Bone marrow (tissue), 2 donors: ENCODE measurements at regions not wholly inside any gene's neighbourhood (a gene's known extent, or its start where the extent isn't known, plus 50 kb on each side); places are given as distances from the start of the nearest gene placed in this dataset.
"Not testable (repeated sequence)": the region's sequence is repeated elsewhere in the genome, so short reads cannot be mapped to it uniquely, and the experiment has no call there.

Experiments used
- DNase-seq, 2 donors: peaks; one replicate each; lab custom pipeline; 2025; lab: John Stamatoyannopoulos, UW

DNA sequence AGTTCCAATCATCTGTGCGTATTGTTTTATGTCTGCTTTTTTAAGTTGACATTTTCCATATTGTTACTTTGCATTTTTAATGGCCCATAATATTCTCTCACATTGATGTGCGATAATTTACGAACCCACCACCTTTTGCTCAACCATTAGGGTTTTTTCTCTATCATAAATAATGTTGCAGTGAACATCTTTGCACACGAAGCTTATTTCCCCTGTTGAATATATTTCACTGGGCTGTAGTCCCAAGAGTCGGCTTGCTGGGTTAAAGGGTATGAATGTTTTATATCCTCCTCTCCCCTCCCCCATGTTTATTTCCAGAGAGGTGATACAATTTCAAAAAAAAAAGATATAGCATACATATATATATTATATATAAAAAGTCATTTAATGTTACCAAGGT is 272.7 kb upstream of the RGMA start:
- DNase-seq = no peak

GRCh38 chr15:93360976-93361375 is 272.0 kb upstream of the RGMA start:
- no peak for DNase-seq

DNA sequence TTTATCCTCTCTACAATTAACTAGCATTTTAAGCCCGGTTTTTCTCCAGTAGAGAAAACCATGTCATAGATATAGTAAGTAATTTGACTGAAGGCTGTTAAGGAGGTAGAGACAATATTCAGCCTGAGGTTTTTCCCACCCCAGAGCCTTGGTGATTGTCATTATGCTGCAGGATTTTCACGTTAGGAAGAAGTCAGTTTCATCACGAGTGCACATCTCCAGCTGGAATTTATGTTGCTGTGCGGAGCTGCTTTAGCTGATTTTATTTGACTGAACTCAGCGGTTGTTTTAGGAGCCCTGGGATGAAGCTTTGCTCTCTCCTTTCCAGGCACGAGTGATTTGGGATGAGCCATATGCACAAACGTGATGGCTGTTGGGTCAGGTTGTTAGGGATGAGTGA is 271.3 kb upstream of the RGMA start:
- no peak for DNase-seq

DNA sequence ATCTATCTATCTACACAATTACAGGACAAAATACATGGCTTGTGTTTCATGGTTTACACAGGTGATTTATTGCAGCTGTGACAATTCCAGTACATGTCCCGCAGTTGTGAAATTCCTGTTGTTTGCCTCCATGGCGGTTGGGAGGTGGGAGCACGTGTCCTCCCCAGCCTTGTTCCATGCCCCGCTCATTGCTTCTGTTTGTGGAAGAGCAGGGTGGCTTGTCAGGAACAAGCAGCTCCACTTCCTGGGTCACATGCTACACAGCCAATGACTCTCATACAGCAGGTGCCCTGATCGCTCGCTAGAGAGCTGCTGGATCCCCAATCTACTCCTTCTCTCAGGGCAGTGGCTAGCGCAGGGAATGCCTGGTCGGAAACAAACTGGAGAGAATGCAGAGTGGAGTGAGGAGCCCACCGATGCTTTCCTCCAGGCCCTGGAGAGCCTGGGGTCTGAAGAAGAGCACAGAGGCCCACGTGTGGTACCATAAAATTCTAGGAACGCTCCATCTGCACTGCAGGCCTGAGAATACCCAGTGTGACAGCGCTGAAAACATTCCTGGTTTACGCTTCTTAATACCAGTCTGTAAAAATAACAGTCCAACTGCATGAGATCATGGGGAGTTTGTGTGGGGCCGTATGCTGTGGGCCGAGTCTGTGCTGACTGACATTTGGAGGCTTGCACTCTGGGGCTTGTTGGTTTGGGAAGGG is 270.6 kb upstream of the RGMA start:
- DNase-seq = no peak

DNA sequence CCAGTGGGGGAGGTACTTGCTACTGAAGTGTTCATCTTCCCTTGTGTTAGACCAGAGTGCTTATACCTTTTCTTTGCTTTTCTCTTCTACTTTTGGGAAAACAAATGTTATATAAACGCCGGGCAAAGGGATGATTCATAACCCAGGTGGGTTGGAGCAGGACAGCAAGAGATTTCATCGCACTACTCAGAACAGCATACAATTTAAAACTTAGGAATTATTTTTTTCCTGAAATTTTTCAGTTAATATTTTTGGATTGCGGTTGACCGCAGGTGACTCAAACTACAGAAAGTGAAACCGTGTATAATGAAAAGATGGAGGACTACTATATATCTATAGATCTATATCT is 270.0 kb upstream of the RGMA start:
- no peak for DNase-seq

GRCh38 chr15:93358166-93359059 is 269.4 kb upstream of the RGMA start:
- DNase-seq = no peak

DNA sequence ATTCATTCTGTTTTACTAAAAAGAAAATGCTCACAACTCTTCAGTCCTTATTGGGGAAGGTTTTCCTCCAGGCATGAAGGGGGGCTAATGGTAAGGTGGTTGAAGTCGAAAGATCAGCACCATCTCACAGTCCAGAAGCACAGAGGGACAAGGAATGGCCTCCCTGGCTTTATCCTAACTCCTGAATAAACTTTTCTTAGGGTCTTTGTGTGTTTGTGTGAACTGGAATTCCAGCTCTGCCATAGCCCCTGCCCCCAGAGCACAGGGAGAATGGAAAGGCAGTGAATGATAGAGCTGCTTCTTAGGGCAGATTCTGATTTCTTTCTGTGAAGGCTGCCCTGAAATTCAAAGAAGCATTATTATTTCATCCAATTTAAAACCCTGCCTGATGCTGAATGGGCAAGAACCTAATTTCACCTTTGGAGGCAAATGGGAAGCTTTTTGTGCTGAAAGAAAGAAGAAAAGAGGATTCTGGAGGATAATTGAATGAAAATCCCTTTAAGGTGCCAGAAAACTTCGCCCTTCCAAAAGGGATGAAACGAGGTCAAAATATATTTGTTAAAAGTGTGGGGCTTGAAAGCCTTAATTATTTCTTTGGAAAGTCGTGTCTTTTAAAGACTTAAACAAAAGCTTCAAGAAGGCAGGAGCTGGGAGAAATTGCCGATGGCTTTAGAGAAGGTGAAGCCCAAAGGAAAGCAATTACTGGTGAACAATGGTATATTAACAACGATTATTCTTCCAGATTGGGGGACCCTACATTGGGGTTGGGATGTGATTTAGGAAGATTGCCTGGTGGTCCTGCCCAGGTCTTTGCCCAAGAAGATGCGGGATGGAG is 259.9 kb upstream of the RGMA start:
- DNase-seq = no peak

GRCh38 chr15:93347986-93348385 is 259.0 kb upstream of the RGMA start:
- no peak for DNase-seq

DNA sequence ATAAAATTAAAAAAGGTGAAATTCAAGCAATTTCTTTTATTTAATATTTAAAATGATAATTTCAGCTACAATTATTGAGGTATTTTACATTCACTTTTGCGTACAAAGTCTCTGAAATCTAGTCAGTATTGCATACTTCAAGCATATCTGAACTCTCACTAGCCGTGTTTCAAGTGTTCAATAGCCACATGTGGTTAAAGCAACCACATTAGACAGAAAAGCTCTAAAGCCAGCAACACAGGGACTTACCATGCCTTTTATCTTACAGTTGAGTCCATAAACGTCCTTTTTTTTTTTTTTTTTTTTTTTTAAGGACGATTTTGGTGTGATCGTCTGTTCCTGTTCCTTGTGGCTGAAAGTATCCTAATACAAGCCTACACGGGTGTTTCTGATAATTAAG is 257.0 kb upstream of the RGMA start:
- DNase-seq = no peak

DNA sequence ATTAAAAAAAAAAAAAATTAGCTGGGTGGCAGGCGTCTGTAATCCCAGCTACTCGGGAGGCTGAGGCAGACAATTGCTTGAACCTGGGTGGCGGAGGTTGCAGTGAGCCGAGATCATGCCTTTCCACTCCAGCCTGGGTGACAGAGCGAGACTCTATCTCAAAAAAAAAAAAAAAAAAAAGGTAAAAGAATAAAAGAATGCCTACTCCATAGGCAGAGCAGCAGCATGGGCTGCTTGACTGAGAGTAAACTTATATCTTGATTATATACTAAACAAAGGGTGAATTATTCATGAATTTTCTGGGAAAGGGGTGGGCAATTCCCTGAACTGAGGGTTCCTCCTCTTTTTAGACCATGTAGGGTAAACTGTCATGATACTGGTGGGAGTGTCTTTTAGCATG is 254.4 kb upstream of the RGMA start:
- DNase-seq = not testable (repeated sequence)

- no peak for DNase-seq
Measured at GRCh38 chr15:93341164-93341563, 252.2 kb upstream of the RGMA start.

DNA sequence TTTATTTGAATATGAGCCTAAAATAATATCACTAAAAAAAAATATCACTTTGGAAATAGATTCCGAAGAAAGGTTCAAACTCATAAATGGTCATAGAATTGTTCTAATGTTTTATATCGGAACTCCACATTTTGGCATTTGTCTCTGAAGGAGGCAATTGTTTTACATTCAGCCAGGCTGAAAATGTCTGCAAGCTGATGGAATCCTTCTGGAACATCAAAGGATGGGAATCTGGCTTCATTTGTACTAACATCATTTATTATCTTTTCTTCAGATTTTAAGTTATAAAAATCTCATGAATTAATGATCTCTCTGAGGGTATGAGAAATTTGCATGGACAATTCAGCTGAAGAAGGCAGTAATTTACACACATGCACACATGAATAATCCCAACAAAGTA is 251.4 kb upstream of the RGMA start:
- DNase-seq = no peak

DNA sequence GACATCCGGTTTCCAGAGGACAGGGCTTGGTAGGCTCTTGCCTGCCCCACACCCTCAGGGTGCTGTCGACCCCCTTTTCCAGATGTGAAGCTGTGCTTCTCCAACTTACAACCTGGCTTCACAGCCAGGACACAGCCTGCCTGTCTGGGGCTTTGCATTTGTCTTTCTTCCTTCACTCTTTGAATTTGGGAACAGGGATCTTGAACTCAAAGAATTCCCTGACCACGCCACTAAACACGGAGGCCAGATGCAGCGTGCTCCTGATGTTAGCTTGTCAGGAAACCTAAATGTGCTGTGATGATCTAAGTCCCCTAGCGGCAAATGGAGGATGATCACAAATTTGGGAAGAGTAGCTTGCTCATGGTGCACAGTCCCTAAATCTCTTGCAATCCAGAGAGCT is 244.8 kb upstream of the RGMA start:
- DNase-seq = no peak

DNA sequence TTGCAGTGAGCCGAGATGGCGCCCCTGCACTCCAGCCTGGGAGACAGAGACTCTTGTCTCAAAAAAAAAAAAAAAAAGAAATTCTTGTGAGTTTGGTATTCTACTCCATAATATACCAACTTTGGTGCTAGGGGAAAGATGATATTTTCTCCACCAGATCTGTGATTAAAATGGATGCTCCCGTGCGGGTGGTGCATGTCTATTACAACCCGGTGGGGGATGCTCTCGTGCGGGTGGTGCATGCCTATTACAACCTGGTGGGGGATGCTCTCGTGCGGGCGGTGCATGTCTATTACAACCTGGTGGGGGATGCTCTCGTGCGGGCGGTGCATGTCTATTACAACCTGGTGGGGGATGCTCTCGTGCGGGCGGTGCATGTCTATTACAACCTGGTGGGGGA is 244.1 kb upstream of the RGMA start:
- DNase-seq = not testable (repeated sequence)

- DNase-seq = no peak
Measured at GRCh38 chr15:93332168-93332553, 243.2 kb upstream of the RGMA start.

GRCh38 chr15:93331545-93332167 is 242.6 kb upstream of the RGMA start:
- no peak for DNase-seq

- DNase-seq = no peak
Measured at GRCh38 chr15:93330912-93331544, 242.0 kb upstream of the RGMA start.

DNA sequence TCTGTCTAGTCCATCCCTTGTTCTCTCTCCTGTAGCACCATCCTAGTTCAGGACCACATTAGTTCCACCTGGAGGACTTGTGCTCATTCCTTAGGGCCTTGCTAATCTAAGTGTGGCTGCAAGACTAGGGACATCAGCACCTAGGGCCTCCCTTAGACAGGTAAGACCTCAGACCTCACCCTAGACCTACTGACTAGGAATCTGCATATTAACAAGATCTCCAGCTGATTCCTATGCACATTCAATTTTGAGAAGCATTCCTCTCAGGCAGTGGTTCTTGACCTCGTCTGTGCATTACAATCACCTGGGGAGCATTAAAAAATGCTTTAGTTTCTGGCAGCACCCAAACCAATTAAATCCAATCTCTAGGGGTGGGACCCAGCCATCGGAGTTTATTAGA is 238.4 kb upstream of the RGMA start:
- DNase-seq = no peak

- DNase-seq = no peak
Measured at GRCh38 chr15:93324186-93324975, 235.4 kb upstream of the RGMA start.

DNA sequence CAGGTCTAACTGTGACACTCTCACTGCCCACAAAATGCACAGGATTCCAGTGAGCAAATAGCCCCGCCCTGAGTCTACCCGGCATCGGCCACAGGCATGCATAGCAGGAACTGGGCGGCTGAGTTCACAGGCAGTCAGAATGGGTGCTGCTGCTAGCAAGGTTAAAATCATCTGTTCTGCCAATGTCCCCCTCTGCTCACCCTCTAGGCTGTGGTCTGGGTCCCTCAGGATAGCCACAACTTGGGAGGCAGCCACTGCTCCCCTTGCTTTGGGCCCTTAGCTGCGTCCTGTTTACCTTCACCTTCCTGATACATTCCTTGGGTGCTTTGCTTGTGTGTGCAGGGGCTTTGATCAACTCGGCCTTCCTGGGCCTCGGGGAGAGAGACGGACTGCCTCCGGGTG is 232.9 kb upstream of the RGMA start:
- DNase-seq = no peak
